Ecto neural progenitor cell (in vitro differentiated cells): ENCODE measurements at regions not wholly inside any gene's neighbourhood (a gene's known extent, or its start where the extent isn't known, plus 50 kb on each side); places are given as distances from the start of the nearest gene placed in this dataset.

Source experiments
- DNase-seq: peaks from one replicate; pipeline ENCODE4 v3.0.0-alpha.2; 2018; ENCODE audit warnings: low spot score

- no peak for DNase-seq
Observed at GRCh38 chr10:78963074-78964034, 105.4 kb upstream of the ZMIZ1 start.

DNA sequence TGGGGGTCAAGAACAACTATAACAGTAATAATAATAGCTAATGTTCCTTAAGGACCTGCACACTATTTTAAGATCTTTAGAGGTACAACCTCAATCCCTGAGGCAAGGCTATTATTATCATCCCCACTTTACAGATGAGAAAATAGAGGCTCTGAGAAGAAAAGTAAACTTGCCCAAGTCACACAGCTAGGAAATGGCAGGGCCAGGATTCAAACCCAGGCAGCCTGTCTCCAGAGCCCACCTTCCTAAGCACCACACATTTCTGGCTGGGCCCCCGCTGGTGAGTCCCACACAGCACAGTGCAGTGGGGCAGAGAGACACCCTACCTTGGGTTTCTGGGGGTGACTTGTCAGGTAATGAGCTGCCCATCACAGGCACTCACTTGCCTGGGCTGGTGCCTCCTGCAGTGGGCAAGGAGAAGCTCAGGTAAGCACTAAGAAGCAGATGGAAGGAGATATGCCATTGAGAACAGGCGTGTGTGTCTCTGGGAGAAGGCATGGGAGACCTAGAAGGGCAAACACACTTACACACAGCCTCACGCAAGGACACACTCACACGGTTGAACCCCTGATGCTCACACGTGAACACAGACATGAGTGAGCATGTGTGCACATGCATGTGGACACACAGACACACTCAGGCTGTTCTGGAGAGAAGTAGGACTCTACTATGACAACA is 104.4 kb upstream of the ZMIZ1 start:
- DNase-seq: no peak

GRCh38 chr10:78964952-78965633 is 103.7 kb upstream of the ZMIZ1 start:
- DNase-seq: peak; percentile 85

DNA sequence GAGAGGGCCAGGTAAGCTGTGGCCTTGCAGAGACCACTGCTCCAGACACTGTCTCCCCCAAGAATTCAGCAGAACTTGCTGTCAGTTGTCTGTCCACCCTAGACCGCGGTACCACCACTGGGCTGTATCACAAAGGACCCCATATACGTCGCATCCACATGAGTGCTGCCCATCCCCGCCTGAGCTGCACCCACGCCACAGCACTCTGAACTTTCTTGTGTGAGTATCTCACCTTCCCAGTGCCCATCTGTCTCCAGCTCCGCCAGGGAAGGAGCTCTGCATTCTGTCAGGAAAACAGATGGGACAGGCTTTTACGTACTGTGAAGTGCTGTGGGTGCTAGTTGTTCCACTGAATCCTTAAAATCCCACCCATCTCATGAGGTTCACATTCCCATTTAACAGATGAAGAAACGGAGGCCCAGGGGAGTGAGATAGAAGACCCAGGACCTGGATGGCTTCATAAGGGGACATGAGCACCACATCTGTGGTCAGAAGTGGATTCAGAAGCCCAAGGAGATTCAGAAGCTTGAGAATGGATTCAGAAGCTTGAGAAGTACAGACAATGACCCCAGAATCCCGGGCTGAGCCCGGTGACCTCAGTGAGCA is 102.5 kb upstream of the ZMIZ1 start:
- no peak for DNase-seq

- DNase-seq: no peak
Observed at GRCh38 chr10:78966844-78967488, 101.8 kb upstream of the ZMIZ1 start.

DNA sequence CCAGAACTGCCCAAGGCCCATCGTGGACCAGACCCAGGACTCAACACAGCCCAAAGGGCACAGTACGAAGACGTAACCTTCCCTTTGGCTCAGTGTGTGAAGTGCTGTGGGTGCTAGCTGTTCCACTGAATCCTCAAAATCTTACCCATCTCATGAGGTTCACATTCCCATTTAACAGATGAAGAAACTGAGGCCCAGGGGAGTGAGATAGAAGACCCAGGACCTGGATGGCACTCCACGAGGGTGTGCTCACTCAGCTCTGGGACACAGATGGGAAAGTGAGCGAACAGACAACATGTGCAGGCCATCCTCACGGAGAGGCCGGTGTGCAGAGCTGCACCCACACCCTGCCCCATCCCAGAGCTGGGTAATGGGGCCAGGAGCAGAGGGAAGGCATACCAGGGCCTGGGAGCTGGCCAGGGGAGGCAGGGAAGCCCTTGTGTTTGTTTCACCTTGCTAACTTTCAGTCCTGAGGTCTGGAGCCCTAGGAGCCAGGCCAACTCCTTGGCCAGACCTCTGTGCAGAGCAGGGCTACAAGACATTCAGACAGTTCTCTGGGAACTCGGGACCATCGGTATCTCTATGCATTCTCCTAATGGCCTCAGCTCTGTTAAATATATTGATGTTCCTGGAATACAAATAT is 100.3 kb upstream of the ZMIZ1 start:
- DNase-seq: no peak

GRCh38 chr10:78968943-78969342 is 99.8 kb upstream of the ZMIZ1 start:
- DNase-seq: no peak

- no peak for DNase-seq
Observed at GRCh38 chr10:78969719-78970118, 99.0 kb upstream of the ZMIZ1 start.

DNA sequence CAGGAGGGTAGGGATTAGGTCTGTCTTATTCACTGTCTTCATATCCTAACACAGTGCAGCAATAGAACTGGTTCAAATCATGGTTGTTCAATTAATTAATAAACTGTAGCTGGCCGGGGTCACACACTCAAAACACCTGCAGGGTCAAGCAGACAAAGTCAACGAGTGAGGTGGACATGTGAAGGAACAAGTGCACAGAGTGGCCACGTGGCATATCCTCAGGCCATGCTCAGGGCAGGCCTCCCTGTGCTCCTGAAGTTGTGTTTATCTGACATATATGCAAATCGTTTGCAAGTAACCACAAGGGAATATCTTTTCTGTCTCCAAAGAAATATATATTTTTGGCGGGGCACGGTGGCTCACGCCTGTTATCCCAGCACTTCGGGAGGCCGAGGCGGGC is 98.5 kb upstream of the ZMIZ1 start:
- no peak for DNase-seq

DNA sequence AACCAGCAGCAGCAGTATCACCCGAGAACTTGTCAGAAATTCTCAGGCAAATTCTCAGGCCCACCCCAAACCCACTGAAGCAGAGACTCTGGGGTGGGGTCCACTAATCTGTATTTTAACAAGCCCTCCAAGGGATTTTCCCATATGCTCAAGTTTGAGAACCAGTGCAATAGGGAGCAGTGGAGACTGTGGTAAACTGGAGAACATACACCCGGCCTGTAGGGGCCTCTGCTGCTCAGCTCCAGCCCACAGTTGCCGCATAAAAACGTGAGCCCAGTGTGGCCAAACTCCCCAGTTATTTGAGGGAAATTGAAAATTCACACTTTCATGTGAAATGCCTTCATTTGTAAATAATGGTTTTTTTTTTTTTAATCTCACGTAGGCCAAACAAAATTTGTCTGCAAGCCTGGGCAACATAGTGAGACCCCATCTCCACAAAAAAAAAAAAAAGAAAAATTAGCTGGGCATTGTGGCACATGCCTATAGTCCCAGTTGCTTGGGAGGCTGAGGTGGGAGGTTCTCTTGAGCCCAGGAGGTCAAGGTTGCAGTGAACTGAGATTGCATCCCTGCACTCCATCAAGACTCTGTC is 97.6 kb upstream of the ZMIZ1 start:
- DNase-seq: no peak

GRCh38 chr10:78972160-78972946 is 96.4 kb upstream of the ZMIZ1 start:
- peak; percentile 71 for DNase-seq

DNA sequence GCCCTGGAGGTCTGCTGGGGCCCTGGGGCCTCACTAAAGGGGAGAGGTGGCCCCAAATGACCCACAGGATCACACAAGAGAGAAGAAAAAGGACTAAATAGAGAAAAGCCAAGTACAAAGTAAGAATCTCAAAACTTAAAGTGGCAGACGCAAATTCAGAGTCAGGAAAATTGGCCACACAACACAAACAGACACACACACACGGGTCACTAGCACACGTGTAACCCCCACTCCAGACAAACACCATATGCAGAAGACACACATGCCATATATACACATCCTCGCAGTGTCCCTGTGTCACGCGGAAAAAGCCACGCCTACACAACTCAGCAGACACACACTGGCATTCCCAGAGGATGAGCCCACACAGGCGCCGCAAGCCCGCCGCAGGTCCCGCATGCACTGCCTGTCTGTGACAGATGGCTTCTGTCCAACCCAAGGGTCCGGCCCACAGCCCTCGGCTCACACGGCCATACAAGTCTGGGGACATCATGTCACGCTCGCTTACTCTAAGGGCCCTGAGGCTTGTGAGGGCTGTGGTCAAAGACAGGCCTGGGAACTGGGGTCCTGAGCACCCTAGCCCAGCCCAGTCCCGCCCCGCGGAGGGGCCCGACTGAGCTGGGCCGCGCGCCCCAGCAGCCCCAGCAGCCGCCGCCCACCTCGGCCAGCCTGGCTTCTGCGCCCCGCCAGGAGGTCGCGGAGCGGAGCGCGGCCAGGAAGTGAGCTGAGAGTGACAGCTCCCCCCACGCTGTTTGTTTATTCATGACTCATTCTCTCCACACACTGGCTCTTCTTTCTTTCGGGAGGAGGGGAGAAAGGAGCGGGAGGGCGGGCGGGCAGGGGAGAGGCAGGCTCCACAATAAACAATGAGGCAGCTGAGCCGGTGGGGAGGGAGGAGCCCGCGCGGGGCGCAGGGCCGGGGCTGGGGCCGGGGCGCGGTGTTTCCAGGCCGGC is 95.5 kb upstream of the ZMIZ1 start:
- DNase-seq: peak; percentile 89

GRCh38 chr10:78973901-78974616 is 94.7 kb upstream of the ZMIZ1 start:
- peak; percentile 90 for DNase-seq

DNA sequence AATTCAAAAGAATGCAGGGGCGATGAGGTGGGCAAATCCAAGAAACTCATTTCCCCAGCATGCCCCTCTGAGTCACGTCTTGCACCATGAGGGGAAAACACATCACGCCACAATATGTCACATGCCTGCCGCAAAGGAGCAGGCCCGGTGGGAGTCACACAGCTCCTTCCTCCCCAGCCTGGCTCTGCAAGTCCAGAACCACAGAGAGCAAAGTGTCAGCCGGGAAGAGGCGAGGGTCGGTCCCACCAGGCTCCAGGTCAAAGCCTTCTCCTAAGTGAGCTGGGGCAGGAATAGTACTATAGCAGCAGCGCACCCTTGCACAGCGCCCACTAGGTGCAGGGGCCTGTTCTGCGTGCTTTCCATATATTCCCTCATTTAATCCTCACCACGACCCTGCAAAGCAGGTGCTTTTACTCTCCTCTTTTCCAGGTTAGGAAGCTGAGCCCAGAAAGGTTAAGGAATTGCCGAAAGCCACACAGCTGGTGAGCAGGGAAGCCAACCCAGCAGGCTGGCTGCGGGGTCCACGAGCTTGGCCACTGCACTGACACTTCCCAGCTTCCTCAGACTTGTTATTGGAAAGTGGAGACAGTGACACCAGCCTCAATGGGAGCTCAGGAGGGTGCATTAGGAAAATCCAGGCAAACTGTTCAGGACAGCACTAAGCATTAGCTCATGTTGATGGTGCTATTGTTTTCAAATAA is 94.0 kb upstream of the ZMIZ1 start:
- DNase-seq: peak; percentile 68

- DNase-seq: no peak
Observed at GRCh38 chr10:78975926-78976325, 92.8 kb upstream of the ZMIZ1 start.

DNA sequence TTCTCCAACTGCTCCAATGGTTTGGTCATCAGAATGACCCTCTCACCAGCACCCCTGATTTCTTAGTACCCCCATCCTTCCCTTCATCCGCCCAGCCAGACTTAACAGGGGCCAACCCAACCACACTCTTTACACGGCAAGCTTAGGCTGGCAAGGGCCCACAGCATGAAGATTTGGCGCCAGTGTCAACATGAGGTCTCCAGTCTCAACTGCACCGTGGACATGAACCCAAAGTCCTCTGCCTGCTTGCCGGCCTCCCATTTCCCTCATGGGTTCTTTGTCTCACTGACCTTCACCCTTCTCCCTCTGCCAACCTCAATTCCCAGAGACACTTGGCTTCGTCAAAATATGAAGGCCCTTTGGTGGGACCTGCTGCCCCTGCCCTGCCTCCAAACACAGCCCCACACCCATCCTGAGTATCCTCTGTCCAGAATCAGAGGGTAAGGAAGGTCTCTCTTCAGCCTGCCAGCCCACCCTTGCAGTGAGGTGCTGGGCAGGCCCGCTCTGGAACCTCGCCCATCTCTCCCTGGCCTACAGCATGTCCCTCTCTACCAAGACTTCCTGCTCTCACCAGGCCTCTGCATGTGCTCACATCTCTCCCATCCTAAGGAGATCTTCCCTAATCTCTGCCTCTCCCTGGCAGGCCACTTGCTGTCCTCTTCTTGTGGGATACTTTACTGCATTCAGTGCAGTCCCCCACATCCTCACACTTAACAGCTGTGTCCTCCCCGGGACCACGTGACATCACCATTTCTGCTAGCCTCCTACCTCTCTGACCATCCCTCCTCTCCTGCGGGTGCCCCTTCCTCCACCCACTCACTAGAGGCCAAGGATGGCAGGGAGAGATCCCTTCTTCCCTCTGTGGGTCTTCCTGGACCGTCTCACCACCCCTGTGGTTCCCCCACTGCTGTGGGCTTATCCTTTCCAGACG is 91.7 kb upstream of the ZMIZ1 start:
- no peak for DNase-seq
